ENCODE measurements at regions not wholly inside any gene's neighbourhood (a gene's known extent, or its start where the extent isn't known, plus 50 kb on each side); places are given as distances from the start of the nearest gene placed in this dataset.

DNA sequence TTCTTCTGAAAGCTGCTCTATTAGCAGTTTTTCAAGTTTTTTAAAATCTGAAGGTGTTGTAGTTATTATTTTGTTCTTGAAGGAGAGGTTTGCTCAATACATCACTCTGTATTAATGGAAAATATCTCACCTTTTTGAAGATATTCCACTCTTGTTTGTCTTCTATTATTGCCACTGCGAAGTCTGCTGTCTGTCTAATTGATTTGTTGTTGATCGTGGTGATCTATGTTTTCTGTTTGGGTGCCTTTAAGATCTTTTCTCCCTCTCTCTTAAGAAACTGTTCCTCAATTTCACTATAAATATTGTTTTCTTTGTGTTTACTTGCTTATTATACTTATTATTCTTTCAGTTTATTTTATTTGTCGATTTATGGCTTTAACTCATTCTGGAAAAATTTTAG lies 64.9 kb upstream of the FZD8 start:
- TF ChIP-seq, protein P1, sequence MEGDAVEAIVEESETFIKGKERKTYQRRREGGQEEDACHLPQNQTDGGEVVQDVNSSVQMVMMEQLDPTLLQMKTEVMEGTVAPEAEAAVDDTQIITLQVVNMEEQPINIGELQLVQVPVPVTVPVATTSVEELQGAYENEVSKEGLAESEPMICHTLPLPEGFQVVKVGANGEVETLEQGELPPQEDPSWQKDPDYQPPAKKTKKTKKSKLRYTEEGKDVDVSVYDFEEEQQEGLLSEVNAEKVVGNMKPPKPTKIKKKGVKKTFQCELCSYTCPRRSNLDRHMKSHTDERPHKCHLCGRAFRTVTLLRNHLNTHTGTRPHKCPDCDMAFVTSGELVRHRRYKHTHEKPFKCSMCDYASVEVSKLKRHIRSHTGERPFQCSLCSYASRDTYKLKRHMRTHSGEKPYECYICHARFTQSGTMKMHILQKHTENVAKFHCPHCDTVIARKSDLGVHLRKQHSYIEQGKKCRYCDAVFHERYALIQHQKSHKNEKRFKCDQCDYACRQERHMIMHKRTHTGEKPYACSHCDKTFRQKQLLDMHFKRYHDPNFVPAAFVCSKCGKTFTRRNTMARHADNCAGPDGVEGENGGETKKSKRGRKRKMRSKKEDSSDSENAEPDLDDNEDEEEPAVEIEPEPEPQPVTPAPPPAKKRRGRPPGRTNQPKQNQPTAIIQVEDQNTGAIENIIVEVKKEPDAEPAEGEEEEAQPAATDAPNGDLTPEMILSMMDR (IDR thresholded peaks at IDR 0.05; ENCODE audit: low read depth, low read length): no peak
- Histone ChIP-seq H3K27me3 (ENCODE audit: insufficient read depth, low read depth, severe bottlenecking) (no peaks in the 10 kb centered on the region), H3K36me3 (no peaks in the 10 kb centered on the region), H3K9me3 (ENCODE audit: severe bottlenecking) (no peaks in the 10 kb centered on the region), H3K4me3 (ENCODE audit: low read depth, low read length) (no peak overlapping the region), H3K27ac (no peak overlapping the region)
- no peak for DNase-seq

DNA sequence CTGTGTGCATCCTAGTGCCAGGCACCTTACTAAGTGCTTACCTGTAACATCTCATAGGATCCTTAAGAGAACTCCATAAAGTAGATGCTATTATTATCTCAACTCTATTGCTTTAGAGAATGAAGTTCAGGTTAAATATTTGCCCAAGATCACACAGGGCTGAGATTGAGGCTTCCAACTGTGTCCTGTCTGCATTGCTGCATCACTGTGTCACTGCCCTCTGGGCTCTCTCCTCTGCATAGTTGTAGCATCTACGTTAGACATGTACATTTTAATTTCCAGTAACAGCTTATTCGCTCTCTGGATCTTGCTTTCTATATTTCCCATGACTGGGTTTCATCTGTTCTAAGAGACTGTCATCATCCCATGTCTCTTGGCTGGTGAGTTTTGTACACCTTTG lies 63.6 kb upstream of the FZD8 start:
- TF ChIP-seq, protein P1 (IDR thresholded peaks at IDR 0.05; ENCODE audit: low read depth, low read length): no peak
- H3K27me3 ChIP-seq (ENCODE audit: insufficient read depth, low read depth, severe bottlenecking): no peaks in the 10 kb centered on the region
- no peak overlapping the region for H3K27ac ChIP-seq
- H3K4me3 ChIP-seq (ENCODE audit: low read depth, low read length): no peak overlapping the region
- DNase-seq: no peak
- H3K9me3 ChIP-seq (ENCODE audit: severe bottlenecking): no peaks in the 10 kb centered on the region
- no peaks in the 10 kb centered on the region for H3K36me3 ChIP-seq

DNA sequence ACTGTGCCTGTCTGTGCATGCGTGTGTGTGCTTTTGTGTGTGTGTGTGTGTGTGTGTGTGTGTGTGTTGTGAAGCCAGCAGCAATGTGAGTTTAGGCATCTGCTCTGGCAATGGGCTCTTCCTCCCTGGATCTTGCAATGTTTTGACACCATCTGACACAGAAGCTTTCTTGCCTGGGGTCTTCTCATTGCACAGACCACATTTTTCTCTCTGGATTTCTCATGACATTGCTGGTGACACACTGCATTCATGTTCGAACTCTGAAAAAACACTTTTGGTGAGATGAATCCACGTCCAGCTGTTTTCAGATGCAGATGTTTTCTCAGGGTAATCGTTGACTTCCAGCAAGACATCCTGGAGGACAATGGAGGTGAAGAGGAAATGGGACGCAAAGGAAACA lies 63.0 kb upstream of the FZD8 start:
- no peak for DNase-seq
- no peaks in the 10 kb centered on the region for H3K36me3 ChIP-seq
- H3K4me3 ChIP-seq (ENCODE audit: low read depth, low read length): no peak overlapping the region
- H3K27me3 ChIP-seq (ENCODE audit: insufficient read depth, low read depth, severe bottlenecking): no peaks in the 10 kb centered on the region
- TF ChIP-seq, protein P1 (IDR thresholded peaks at IDR 0.05; ENCODE audit: low read depth, low read length): no peak
- H3K9me3 ChIP-seq (ENCODE audit: severe bottlenecking): no peaks in the 10 kb centered on the region
- H3K27ac ChIP-seq: no peak overlapping the region

DNA sequence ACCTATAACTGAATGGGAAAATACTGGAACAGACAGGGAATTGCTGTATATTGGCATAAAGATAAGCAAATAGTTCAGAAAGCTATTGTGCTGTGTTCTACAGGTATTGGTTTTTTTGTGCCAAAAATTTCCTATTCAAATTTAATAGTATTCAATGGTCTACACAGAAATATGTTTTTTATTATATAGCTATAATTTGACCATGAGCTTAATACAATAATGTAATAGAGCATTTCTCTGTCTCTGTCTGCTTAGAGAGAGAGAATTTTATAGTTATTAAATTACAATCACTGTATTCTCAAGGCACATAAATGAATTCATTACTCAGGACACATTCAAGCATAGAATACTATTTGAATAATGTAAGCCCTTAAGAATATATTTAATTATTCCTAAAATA lies 62.3 kb upstream of the FZD8 start:
- DNase-seq: no peak
- TF ChIP-seq, protein P1 (IDR thresholded peaks at IDR 0.05; ENCODE audit: low read depth, low read length): no peak
- Histone ChIP-seq H3K4me3 (ENCODE audit: low read depth, low read length) (no peak overlapping the region), H3K9me3 (ENCODE audit: severe bottlenecking) (no peaks in the 10 kb centered on the region), H3K36me3 (no peaks in the 10 kb centered on the region), H3K27me3 (ENCODE audit: insufficient read depth, low read depth, severe bottlenecking) (no peaks in the 10 kb centered on the region), H3K27ac (no peak overlapping the region)

DNA sequence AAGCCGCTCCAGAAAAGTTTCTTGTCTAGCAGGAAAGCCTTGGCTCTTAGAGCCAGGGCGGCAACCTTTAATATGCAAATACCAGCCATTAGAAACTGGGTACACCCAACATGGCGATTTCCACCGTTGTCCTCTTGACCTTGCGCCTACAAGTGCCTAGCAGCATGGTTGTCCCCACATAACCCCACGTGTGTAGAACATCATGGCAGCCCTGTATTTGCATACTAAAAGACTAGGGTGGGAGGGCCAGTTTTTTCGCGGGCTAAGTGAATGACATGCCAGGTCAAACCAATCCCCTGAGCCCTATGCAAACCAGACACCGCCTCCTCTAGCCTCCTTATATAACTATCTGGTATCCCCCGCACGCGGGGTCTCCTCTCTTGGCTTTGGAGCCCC lies 58.4 kb upstream of the FZD8 start:
- no peak for DNase-seq
- TF ChIP-seq, protein P1 (IDR thresholded peaks at IDR 0.05; ENCODE audit: low read depth, low read length): no peak
- Histone ChIP-seq H3K9me3 (ENCODE audit: severe bottlenecking) (no peaks in the 10 kb centered on the region), H3K36me3 (no peaks in the 10 kb centered on the region), H3K4me3 (ENCODE audit: low read depth, low read length) (no peak overlapping the region), H3K27me3 (ENCODE audit: insufficient read depth, low read depth, severe bottlenecking) (no peaks in the 10 kb centered on the region), H3K27ac (no peak overlapping the region)

DNA sequence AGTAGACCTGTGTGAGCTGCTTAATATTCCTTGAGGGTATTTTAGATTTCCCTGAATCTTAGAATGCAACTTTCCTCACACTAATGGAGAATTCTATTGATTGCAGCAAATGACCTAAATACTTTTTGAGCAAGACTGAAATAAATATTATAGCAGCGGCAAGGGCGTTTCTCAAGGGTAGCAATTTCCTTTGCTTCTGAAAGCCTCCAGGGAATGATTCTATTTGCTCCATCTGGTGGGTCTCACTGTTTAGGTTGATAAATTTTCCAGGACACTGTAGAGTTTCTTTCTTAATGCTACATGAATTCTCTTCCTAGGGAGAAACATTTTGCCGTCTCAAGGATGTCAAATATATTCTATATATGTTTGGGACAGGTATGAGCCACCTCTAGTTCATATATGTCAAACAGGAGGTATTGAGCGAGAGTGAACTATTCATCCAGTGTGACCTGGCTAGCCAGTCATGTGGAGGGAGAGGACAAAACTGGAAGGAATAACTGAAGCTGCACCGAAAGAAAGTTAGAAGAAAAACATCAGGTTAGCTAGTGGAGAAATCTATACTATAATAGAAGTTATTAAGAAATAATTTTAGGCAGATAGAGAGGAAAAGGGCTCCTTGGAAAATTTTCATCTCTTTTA lies 57.9 kb upstream of the FZD8 start:
- H3K27ac ChIP-seq: no peak overlapping the region
- H3K36me3 ChIP-seq: no peaks in the 10 kb centered on the region
- H3K9me3 ChIP-seq (ENCODE audit: severe bottlenecking): no peaks in the 10 kb centered on the region
- TF ChIP-seq, protein P1 (IDR thresholded peaks at IDR 0.05; ENCODE audit: low read depth, low read length): no peak
- H3K27me3 ChIP-seq (ENCODE audit: insufficient read depth, low read depth, severe bottlenecking): no peaks in the 10 kb centered on the region
- DNase-seq: no peak
- H3K4me3 ChIP-seq (ENCODE audit: low read depth, low read length): no peak overlapping the region
